ENCODE measurements at regions not wholly inside any gene's neighbourhood (a gene's known extent, or its start where the extent isn't known, plus 50 kb on each side); places are given as distances from the start of the nearest gene placed in this dataset.

DNA sequence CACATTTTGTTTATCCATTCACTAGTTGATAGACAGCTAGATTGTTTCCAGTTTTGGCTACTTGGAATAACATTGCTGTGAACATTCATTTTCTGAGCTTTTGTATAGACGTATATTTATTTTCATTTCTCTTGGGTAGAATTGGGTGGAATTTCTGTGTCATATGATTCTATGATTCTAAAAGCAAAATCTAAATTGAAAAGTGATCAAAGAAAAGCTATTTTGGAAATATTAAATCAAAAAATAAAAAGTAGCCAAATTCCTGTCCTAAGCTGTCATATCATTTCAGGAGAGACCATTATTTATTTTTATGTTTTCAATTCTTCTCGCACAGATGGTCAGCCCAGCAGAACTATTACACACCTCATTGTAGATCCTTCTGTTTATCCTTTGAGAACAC is 229.2 kb downstream of the COL12A1 start:
- DNase-seq = no peak
- Mint-ChIP-seq H3K27me3 (peaks cover 0 to 5% (median 0%) of the 10 kb centered on the region in 5 donors), H3K4me1 (no peaks in the 10 kb centered on the region), H3K36me3 (no peaks in the 10 kb centered on the region), H3K4me3 (no peak overlapping the region), H3K27ac (no peak overlapping the region), H3K9me3 (peaks cover 0 to 32% (median 4%) of the 10 kb centered on the region in 9 donors)
- ATAC-seq = no peak
- POLR2A ChIA-PET = no interaction called here

DNA sequence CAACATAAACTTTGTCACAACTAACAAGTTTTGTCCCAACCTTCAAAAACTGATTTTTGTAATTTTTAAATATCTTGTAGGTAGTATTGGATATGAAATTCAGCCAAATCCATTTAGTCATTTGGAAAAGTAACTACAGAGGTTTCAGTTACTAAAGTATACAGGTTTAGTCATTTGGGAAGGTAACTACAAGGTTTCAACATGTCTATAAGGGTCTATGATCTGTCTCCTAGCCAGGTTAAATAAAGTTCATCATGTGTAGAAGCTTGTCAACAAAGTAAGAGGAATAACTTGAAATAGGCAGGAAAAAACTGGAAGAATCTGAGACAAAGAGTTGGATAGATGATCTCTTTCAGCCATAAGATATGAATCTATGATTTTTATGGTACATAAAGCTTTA is 229.8 kb downstream of the COL12A1 start:
- peaks cover 0 to 5% (median 0%) of the 10 kb centered on the region in 5 donors for H3K27me3 Mint-ChIP-seq
- no peak for ATAC-seq
- no peaks in the 10 kb centered on the region for H3K36me3 Mint-ChIP-seq
- POLR2A ChIA-PET = no interaction called here
- no peak for DNase-seq
- H3K9me3 Mint-ChIP-seq = peaks cover 0 to 32% (median 4%) of the 10 kb centered on the region in 9 donors
- no peak overlapping the region for H3K27ac Mint-ChIP-seq
- H3K4me1 Mint-ChIP-seq = no peaks in the 10 kb centered on the region
- H3K4me3 Mint-ChIP-seq = no peak overlapping the region

GRCh38 chr6:74973591-74973990 is 232.3 kb downstream of the COL12A1 start:
- Mint-ChIP-seq H3K36me3 (no peaks in the 10 kb centered on the region), H3K27ac (no peak overlapping the region), H3K27me3 (peaks cover 0 to 5% (median 0%) of the 10 kb centered on the region in 5 donors), H3K4me1 (no peaks in the 10 kb centered on the region), H3K9me3 (peaks cover 0 to 27% (median 4%) of the 10 kb centered on the region in 9 donors), H3K4me3 (no peak overlapping the region)
- ATAC-seq (no peak), DNase-seq (no peak)
- POLR2A ChIA-PET = no interaction called here

DNA sequence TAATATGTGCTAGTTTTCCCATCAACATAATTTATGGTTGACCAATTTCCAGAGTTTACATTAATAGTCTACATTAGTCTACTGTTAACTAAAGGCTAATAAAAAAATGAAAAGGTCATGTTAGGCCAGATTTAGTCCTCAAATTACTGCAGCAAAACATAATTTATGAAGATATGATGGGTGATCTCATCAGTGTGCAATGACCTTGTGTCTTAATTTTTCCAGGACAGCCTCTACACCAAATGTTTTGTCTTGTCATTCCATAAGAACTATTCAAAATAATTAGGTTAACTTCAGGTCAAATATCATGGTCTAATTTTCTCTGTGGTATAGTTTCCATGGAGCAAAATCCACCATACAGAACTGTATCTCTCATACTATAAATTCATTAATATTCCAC is 234.2 kb downstream of the COL12A1 start:
- Mint-ChIP-seq H3K27ac (no peak overlapping the region), H3K4me1 (no peaks in the 10 kb centered on the region), H3K9me3 (peaks cover 0 to 16% (median 3%) of the 10 kb centered on the region in 9 donors)

DNA sequence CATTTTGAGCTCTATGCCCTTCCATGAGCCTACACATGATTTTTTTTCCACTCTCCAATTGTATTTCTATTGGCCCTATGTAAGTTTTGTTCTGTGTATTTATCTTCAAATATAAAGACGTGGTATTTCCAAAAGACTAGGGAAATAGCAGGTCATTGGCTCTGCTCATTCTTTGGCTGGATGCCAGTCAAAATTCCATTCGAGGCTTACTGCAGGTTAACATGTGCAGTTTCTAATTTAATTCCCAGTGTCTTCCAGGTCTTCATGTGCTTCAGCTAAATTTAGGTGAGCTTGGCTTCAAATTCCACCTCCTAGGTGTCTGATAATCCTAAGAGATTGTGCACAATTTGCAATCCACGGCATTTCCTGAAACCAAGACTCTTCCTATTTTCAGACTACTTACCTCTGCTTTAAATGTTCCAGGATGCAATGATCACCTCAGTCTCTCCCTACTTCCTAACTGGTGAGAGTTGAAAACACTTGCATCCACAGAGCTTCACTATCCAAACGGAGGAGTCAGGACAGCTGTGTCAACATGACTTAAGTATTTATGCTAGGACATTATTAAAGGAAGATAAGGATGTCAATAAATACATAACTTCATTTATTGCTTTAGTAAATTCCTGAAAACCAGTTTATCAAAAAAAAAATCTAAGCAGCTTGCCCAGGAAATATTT is 236.1 kb downstream of the COL12A1 start:
- POLR2A ChIA-PET = no interaction called here
- peaks cover 2 to 12% (median 7%) of the 10 kb centered on the region in 9 donors for H3K9me3 Mint-ChIP-seq

More for the DNA sequence above, 234.2 kb downstream of the COL12A1 start:
- ATAC-seq = no peak
- Mint-ChIP-seq H3K36me3 (no peaks in the 10 kb centered on the region), H3K4me3 (no peak overlapping the region), H3K27me3 (no peaks in the 10 kb centered on the region)
- POLR2A ChIA-PET = no interaction called here
- no peak for DNase-seq

DNA sequence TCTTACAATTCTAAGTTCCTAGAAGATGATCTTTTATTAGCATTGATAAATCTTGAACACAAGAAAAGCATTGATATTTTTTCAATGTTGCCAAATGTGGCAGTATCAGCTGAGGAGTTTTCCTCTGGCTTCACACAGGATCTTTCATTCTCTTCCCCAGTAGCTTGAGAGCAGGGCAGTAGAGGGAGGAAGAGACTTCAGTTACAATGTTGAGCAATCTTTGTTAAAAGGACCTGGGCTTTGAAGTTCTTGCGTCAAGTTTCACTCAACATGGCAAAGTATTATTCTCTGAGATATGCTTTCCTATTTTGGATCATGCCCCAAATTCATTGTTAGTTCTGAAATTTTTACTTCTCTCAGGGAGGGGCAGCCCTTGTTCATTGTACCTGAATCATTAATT is 238.0 kb downstream of the COL12A1 start:
- no peaks in the 10 kb centered on the region for H3K36me3 Mint-ChIP-seq
- H3K4me3 Mint-ChIP-seq = no peak overlapping the region
- DNase-seq (no peak), ATAC-seq (no peak)
- peaks cover 4 to 18% (median 7%) of the 10 kb centered on the region in 9 donors for H3K9me3 Mint-ChIP-seq
- POLR2A ChIA-PET = no interaction called here
- no peaks in the 10 kb centered on the region for H3K27me3 Mint-ChIP-seq
- no peaks in the 10 kb centered on the region for H3K4me1 Mint-ChIP-seq
- no peak overlapping the region for H3K27ac Mint-ChIP-seq

More for the DNA sequence above, 236.1 kb downstream of the COL12A1 start:
- DNase-seq (no peak), ATAC-seq (no peak)
- H3K4me1 Mint-ChIP-seq = no peaks in the 10 kb centered on the region
- H3K4me3 Mint-ChIP-seq = no peak overlapping the region
- no peak overlapping the region for H3K27ac Mint-ChIP-seq
- no peaks in the 10 kb centered on the region for H3K36me3 Mint-ChIP-seq
- no peaks in the 10 kb centered on the region for H3K27me3 Mint-ChIP-seq

GRCh38 chr6:74966712-74967111 is 239.1 kb downstream of the COL12A1 start:
- no peaks in the 10 kb centered on the region for H3K27me3 Mint-ChIP-seq
- no peak overlapping the region for H3K27ac Mint-ChIP-seq
- H3K4me3 Mint-ChIP-seq = no peak overlapping the region
- H3K36me3 Mint-ChIP-seq = no peaks in the 10 kb centered on the region
- peaks cover 4 to 23% (median 8%) of the 10 kb centered on the region in 9 donors for H3K9me3 Mint-ChIP-seq
- H3K4me1 Mint-ChIP-seq = no peaks in the 10 kb centered on the region
- ATAC-seq = no peak
- POLR2A ChIA-PET = no interaction called here
- DNase-seq = no peak

DNA sequence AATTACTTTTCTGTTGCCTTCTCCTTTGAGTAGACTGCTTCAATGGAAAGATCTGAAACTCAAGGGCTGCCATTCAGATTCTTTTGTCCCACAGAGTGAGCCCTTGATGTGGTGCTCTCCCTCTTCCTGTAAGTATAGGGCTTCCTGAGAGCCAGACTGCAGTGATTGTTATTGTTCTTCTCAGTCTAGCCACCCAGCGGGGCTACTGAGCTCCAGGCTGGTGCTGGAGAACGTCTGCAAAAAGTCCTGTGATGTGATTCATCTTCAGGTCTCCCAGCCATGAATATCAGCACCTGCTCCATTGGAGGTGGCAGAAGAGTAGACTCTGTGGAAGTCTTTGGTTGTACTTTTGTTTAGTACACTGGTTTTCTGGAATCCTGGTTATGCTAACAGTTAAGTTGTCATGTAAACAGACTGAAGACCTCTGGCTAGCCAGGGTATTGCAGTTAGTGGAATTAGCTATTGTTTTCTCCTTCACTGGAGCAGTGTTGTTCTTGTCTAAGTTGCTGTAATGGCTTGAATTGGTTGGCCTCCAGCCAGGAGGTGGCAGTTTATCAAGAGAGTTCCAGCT is 240.9 kb downstream of the COL12A1 start:
- Mint-ChIP-seq H3K27ac (no peak overlapping the region), H3K27me3 (no peaks in the 10 kb centered on the region), H3K36me3 (no peaks in the 10 kb centered on the region), H3K9me3 (peaks cover 2 to 23% (median 9%) of the 10 kb centered on the region in 9 donors), H3K4me1 (no peaks in the 10 kb centered on the region), H3K4me3 (no peak overlapping the region)
- DNase-seq (no peak), ATAC-seq (no peak)
- POLR2A ChIA-PET = no interaction called here

GRCh38 chr6:74956559-74957428 is 249.1 kb downstream of the COL12A1 start:
- H3K27ac Mint-ChIP-seq = no peak overlapping the region
- no peak for DNase-seq
- no peaks in the 10 kb centered on the region for H3K36me3 Mint-ChIP-seq
- H3K4me3 Mint-ChIP-seq = no peak overlapping the region
- POLR2A ChIA-PET = no interaction called here
- H3K27me3 Mint-ChIP-seq = no peaks in the 10 kb centered on the region
- H3K4me1 Mint-ChIP-seq = no peaks in the 10 kb centered on the region
- H3K9me3 Mint-ChIP-seq = peaks cover 2 to 20% (median 10%) of the 10 kb centered on the region in 9 donors
- no peak for ATAC-seq

GRCh38 chr6:74953708-74954107 is 252.1 kb downstream of the COL12A1 start:
- H3K4me3 Mint-ChIP-seq = no peak overlapping the region
- H3K27ac Mint-ChIP-seq = no peak overlapping the region
- ATAC-seq = no peak
- no peaks in the 10 kb centered on the region for H3K27me3 Mint-ChIP-seq
- H3K9me3 Mint-ChIP-seq = peaks cover 3 to 30% (median 12%) of the 10 kb centered on the region in 9 donors
- POLR2A ChIA-PET = no interaction called here
- H3K36me3 Mint-ChIP-seq = no peaks in the 10 kb centered on the region
- no peak for DNase-seq
- no peaks in the 10 kb centered on the region for H3K4me1 Mint-ChIP-seq

- Mint-ChIP-seq H3K9me3 (peaks cover 0 to 17% (median 7%) of the 10 kb centered on the region in 9 donors), H3K4me1 (no peaks in the 10 kb centered on the region), H3K27ac (no peak overlapping the region), H3K27me3 (peaks cover 0 to 2% (median 0%) of the 10 kb centered on the region in 5 donors), H3K4me3 (no peak overlapping the region), H3K36me3 (no peaks in the 10 kb centered on the region)
- DNase-seq (no peak), ATAC-seq (no peak)
- POLR2A ChIA-PET = no interaction called here
Observed at GRCh38 chr6:74946961-74947360, 258.9 kb downstream of the COL12A1 start.

GRCh38 chr6:74942130-74942529 is 263.7 kb downstream of the COL12A1 start:
- DNase-seq (no peak), ATAC-seq (no peak)
- Mint-ChIP-seq H3K4me3 (no peak overlapping the region), H3K4me1 (no peaks in the 10 kb centered on the region), H3K27ac (no peak overlapping the region), H3K27me3 (no peaks in the 10 kb centered on the region), H3K36me3 (no peaks in the 10 kb centered on the region), H3K9me3 (peaks cover 0 to 4% (median 0%) of the 10 kb centered on the region in 9 donors)
- POLR2A ChIA-PET = no interaction called here

DNA sequence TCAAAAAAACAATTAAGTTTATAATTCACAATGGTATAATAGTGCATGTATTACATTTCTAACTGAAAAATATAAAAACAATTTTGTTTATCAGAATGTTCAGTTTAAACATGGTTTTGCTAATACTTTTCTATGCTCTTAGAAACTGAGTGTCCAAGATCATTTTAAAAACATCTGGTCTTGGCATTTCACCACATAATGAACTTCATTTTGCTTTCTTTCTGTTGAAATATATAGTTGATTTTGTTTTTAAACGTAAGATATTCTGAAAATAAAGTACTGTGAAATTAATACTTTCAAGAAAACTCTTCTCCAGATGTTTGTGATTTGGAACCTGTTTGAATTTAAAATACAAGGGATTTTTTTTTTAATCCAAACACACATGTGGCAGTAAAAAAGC is 264.4 kb downstream of the COL12A1 start:
- ATAC-seq = no peak

More for the DNA sequence above, 264.4 kb downstream of the COL12A1 start:
- Mint-ChIP-seq H3K27ac (no peak overlapping the region), H3K4me3 (no peak overlapping the region), H3K4me1 (no peaks in the 10 kb centered on the region), H3K36me3 (no peaks in the 10 kb centered on the region), H3K27me3 (no peaks in the 10 kb centered on the region), H3K9me3 (peaks cover 0 to 4% (median 0%) of the 10 kb centered on the region in 9 donors)
- DNase-seq = no peak
- POLR2A ChIA-PET = no interaction called here
